Adrenal gland (tissue), 5 donors: ENCODE measurements at regions not wholly inside any gene's neighbourhood (a gene's known extent, or its start where the extent isn't known, plus 50 kb on each side); places are given as distances from the start of the nearest gene placed in this dataset.

ENCODE experiments used
- POLR2A ChIP-seq, 2 donors: fragments of 450-650 bp; IDR thresholded peaks; one replicate each; pipeline ENCODE4 v1.6.1; 2017; ENCODE audit warnings: antibody characterized with exemption in 2 of 2, mild to moderate bottlenecking in 2 of 2, moderate library complexity in 1 of 2
- TF ChIP-seq, protein P1 (sequence below), 6 experiments: fragments of 450-650 bp in 4 of 6; fragments of 200-600 bp in 2 of 6; sonication (generic) in 1 of 6; IDR thresholded peaks; 1 replicate in 5 of 6; 2 replicates in 1 of 6; pipeline versions ENCODE4 v1.5.1 to v1.8.0; 2016 to 2021; ENCODE audit warnings: antibody characterized with exemption in 6 of 6, mild to moderate bottlenecking in 2 of 6, moderate library complexity in 1 of 6
- donor health status: DM: no; HTN: no; CAD: no.

DNA sequence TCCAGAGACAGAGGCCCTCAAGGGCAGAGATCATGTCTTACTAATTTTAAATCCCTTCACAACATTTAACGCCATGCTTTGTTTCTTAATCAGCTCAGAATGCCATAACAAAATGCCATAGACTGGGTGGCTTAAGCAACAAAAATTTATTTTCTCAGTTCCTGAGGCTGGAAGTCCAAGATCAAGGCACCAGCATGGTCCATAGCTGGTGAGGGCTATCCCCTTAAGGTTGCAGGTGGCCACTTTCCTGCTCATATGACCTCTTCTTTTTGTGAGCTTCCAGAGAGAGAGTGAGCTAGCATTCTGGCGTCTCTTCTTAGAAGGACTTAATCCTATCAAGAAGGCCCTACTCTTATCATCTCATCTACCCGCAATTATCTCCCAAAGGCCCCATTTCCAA, 470.3 kb downstream of the ZNF608 start:
- TF ChIP-seq, protein P1, sequence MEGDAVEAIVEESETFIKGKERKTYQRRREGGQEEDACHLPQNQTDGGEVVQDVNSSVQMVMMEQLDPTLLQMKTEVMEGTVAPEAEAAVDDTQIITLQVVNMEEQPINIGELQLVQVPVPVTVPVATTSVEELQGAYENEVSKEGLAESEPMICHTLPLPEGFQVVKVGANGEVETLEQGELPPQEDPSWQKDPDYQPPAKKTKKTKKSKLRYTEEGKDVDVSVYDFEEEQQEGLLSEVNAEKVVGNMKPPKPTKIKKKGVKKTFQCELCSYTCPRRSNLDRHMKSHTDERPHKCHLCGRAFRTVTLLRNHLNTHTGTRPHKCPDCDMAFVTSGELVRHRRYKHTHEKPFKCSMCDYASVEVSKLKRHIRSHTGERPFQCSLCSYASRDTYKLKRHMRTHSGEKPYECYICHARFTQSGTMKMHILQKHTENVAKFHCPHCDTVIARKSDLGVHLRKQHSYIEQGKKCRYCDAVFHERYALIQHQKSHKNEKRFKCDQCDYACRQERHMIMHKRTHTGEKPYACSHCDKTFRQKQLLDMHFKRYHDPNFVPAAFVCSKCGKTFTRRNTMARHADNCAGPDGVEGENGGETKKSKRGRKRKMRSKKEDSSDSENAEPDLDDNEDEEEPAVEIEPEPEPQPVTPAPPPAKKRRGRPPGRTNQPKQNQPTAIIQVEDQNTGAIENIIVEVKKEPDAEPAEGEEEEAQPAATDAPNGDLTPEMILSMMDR (IDR thresholded peaks at IDR 0.05) = no peak
- TF ChIP-seq POLR2A (IDR thresholded peaks at IDR 0.05) = no peak
